ENCODE measurements at regions not wholly inside any gene's neighbourhood (a gene's known extent, or its start where the extent isn't known, plus 50 kb on each side); places are given as distances from the start of the nearest gene placed in this dataset.

DNA sequence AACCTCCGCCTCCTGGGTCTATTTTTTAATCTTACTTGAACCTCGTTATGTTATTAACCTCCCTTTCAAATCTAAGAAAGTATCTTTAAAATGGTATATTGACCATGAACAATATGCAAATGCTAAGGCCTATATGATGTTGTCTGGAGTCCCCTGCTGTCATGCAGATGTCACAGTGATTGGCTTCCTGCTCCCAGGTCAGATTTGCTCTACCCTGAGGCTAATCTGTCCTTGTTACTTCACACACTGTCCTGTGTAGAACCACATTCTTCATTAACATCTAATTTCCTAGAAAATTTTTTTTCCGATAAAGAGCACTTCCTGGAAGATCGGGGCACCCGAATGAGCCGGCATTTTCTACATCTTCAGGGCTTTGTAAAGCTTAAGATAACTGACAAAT is 306.6 kb downstream of the MRPL39 start:
- no peaks in the 10 kb centered on the region for H3K4me1 ChIP-seq (ENCODE audit: insufficient read depth, low read length)
- no peaks in the 10 kb centered on the region for H3K79me2 ChIP-seq (ENCODE audit: insufficient read depth, low read length)
- no peak overlapping the region for H3K27ac ChIP-seq (ENCODE audit: low read depth, low read length)
- TF ChIP-seq, protein P1, sequence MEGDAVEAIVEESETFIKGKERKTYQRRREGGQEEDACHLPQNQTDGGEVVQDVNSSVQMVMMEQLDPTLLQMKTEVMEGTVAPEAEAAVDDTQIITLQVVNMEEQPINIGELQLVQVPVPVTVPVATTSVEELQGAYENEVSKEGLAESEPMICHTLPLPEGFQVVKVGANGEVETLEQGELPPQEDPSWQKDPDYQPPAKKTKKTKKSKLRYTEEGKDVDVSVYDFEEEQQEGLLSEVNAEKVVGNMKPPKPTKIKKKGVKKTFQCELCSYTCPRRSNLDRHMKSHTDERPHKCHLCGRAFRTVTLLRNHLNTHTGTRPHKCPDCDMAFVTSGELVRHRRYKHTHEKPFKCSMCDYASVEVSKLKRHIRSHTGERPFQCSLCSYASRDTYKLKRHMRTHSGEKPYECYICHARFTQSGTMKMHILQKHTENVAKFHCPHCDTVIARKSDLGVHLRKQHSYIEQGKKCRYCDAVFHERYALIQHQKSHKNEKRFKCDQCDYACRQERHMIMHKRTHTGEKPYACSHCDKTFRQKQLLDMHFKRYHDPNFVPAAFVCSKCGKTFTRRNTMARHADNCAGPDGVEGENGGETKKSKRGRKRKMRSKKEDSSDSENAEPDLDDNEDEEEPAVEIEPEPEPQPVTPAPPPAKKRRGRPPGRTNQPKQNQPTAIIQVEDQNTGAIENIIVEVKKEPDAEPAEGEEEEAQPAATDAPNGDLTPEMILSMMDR (IDR thresholded peaks at IDR 0.05; ENCODE audit: extremely low read depth, low read depth, low read length) = no peak
- no peak for DNase-seq (ENCODE audit: insufficient read length, low spot score, missing footprints)
- no peak overlapping the region for H3K4me3 ChIP-seq (ENCODE audit: insufficient read depth, low read length)
- no peaks in the 10 kb centered on the region for H3K36me3 ChIP-seq (ENCODE audit: insufficient read depth, low read length)
- H4K20me1 ChIP-seq (ENCODE audit: insufficient read depth, low read length) = no peaks in the 10 kb centered on the region
- no peaks in the 10 kb centered on the region for H3K9me3 ChIP-seq (ENCODE audit: low read depth, low read length)
- no peak overlapping the region for H2AFZ ChIP-seq (ENCODE audit: low read length)
- H3K27me3 ChIP-seq (ENCODE audit: insufficient read depth, low read length) = no peaks in the 10 kb centered on the region
- H3K4me2 ChIP-seq (ENCODE audit: insufficient read depth, low read length) = no peak overlapping the region

DNA sequence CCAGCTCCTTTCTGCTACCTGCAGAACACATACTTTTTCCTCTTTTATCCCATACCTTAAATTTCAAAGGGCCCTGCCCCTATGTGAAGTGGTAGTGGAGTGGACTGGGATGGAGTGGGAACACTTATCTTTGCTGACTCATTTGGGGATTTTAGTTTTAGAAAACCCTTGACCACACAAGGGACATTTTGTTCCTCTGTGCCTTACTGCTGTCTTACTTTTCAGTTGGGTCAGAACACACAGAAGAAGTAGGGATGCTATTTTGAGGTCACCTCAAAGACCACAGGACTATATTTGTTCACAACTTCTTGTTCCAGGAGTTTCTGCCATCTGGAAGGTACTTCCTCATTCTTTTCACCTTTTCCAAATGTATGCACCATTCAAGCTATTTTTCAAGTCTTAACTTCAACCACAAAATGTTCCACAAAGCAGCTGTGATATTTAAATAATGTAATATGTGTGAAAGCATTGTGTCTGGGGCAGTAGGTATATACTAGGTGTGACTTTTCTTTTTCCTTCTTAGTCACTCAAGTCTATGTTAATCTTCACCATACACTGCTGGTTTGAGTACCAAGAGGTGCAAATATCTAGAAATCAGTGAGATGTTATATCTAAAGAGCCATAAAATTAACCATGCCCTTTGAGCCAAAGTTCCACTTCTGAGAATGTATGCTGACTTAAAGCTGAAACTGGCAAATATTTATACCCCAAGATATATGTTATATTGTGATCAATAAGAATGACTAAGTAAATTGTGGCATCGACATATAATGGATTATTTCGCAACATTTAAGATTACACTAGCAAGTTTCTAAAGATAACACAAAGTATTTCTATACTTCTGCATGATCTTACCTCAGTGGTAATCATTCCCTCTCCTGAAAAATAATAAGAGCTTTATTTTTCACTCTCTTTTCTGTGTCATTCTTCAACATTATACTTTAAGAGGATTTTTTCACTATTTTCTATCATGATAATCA is 308.5 kb downstream of the MRPL39 start:
- no peak overlapping the region for H2AFZ ChIP-seq (ENCODE audit: low read length)
- H3K4me3 ChIP-seq (ENCODE audit: insufficient read depth, low read length) = no peak overlapping the region
- H3K9me3 ChIP-seq (ENCODE audit: low read depth, low read length) = no peaks in the 10 kb centered on the region
- H3K4me1 ChIP-seq (ENCODE audit: insufficient read depth, low read length) = no peaks in the 10 kb centered on the region
- H3K27me3 ChIP-seq (ENCODE audit: insufficient read depth, low read length) = no peaks in the 10 kb centered on the region
- H3K36me3 ChIP-seq (ENCODE audit: insufficient read depth, low read length) = no peaks in the 10 kb centered on the region
- no peaks in the 10 kb centered on the region for H4K20me1 ChIP-seq (ENCODE audit: insufficient read depth, low read length)
- H3K27ac ChIP-seq (ENCODE audit: low read depth, low read length) = no peak overlapping the region
- TF ChIP-seq, protein P1 (IDR thresholded peaks at IDR 0.05; ENCODE audit: extremely low read depth, low read depth, low read length) = no peak
- no peak for DNase-seq (ENCODE audit: insufficient read length, low spot score, missing footprints)
- no peak overlapping the region for H3K4me2 ChIP-seq (ENCODE audit: insufficient read depth, low read length)
- H3K79me2 ChIP-seq (ENCODE audit: insufficient read depth, low read length) = no peaks in the 10 kb centered on the region

DNA sequence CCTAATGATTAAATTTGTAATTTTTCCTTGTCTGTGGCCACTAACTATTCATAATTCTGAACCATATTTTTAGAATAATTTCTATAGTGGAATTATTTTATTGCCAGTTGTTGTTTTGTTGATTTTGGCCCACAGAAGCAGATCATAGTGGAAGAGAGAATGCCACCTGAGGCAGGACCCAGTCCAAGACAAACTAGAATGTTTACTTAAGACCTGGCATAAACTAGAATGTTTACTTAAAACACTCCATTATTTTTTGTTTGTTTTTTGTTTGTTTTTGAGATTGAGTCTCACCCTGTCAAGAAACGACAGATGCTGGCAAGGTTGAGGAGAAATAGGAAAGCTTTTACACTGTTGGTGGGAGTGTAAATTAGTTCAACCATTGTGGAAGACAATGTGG is 310.2 kb downstream of the MRPL39 start:
- H2AFZ ChIP-seq (ENCODE audit: low read length) = no peak overlapping the region
- TF ChIP-seq, protein P1 (IDR thresholded peaks at IDR 0.05; ENCODE audit: extremely low read depth, low read depth, low read length) = no peak
- H3K4me2 ChIP-seq (ENCODE audit: insufficient read depth, low read length) = no peak overlapping the region
- no peaks in the 10 kb centered on the region for H3K79me2 ChIP-seq (ENCODE audit: insufficient read depth, low read length)
- H3K36me3 ChIP-seq (ENCODE audit: insufficient read depth, low read length) = no peaks in the 10 kb centered on the region
- no peaks in the 10 kb centered on the region for H4K20me1 ChIP-seq (ENCODE audit: insufficient read depth, low read length)
- no peak overlapping the region for H3K27ac ChIP-seq (ENCODE audit: low read depth, low read length)
- no peaks in the 10 kb centered on the region for H3K9me3 ChIP-seq (ENCODE audit: low read depth, low read length)
- no peak for DNase-seq (ENCODE audit: insufficient read length, low spot score, missing footprints)
- no peaks in the 10 kb centered on the region for H3K27me3 ChIP-seq (ENCODE audit: insufficient read depth, low read length)
- H3K4me1 ChIP-seq (ENCODE audit: insufficient read depth, low read length) = no peaks in the 10 kb centered on the region
- no peak overlapping the region for H3K4me3 ChIP-seq (ENCODE audit: insufficient read depth, low read length)

DNA sequence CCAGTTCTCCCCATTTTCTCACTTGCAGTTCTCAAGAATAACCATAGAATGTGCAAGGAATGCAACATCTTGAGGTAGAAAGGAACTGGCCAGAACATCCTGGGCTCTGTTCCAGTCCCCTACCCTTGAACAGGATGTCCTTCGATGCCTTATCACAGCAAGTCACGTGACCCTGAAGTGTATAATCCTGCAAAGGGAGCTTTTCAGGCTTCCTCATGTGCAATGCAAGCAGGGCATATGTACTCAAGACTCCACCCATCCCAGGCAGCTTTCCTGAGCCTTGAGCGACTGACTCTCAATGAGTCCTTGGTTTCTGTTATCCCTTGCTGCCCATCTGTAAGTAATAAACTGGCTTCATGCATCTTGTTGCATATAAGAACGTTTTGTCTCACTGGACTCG is 311.0 kb downstream of the MRPL39 start:
- no peaks in the 10 kb centered on the region for H3K4me1 ChIP-seq (ENCODE audit: insufficient read depth, low read length)
- no peak overlapping the region for H3K27ac ChIP-seq (ENCODE audit: low read depth, low read length)
- no peaks in the 10 kb centered on the region for H4K20me1 ChIP-seq (ENCODE audit: insufficient read depth, low read length)
- no peaks in the 10 kb centered on the region for H3K79me2 ChIP-seq (ENCODE audit: insufficient read depth, low read length)
- H3K9me3 ChIP-seq (ENCODE audit: low read depth, low read length) = no peaks in the 10 kb centered on the region
- H3K4me2 ChIP-seq (ENCODE audit: insufficient read depth, low read length) = no peak overlapping the region
- TF ChIP-seq, protein P1 (IDR thresholded peaks at IDR 0.05; ENCODE audit: extremely low read depth, low read depth, low read length) = no peak
- H3K27me3 ChIP-seq (ENCODE audit: insufficient read depth, low read length) = no peaks in the 10 kb centered on the region
- H2AFZ ChIP-seq (ENCODE audit: low read length) = no peak overlapping the region
- no peaks in the 10 kb centered on the region for H3K36me3 ChIP-seq (ENCODE audit: insufficient read depth, low read length)
- no peak overlapping the region for H3K4me3 ChIP-seq (ENCODE audit: insufficient read depth, low read length)
- DNase-seq (ENCODE audit: insufficient read length, low spot score, missing footprints) = no peak
